ENCODE measurements at regions not wholly inside any gene's neighbourhood (a gene's known extent, or its start where the extent isn't known, plus 50 kb on each side); places are given as distances from the start of the nearest gene placed in this dataset.

GRCh38 chr13:90427322-90428272 lies 919.9 kb upstream of the MIR17HG start:
- POLR2A ChIA-PET (ENCODE audit: unreplicated experiment) = no interaction called here

More at GRCh38 chr13:90427322-90428272, 919.9 kb upstream of the MIR17HG start:
- DNase-seq (no peak), ATAC-seq (ENCODE audit: low read depth) (no peak)
- CTCF ChIA-PET = no interaction called here
- Histone ChIP-seq H3K14ac (replicated peaks; ENCODE audit: low read depth, low read length) (no peak overlapping the region), H4K91ac (ENCODE audit: insufficient read depth, low read depth, low read length) (no peak overlapping the region), H4K20me1 (ENCODE audit: insufficient read depth, low read length) (no peaks in the 10 kb centered on the region), H3K4ac (ENCODE audit: low read depth, low read length) (no peak overlapping the region), H4K8ac (ENCODE audit: low read depth in 2 of 2, low read length in 2 of 2) (no peak overlapping the region), H4K5ac (ENCODE audit: low read depth, low read length) (no peak overlapping the region), H2AK5ac (ENCODE audit: low read depth, low read length) (no peak overlapping the region), H3K23ac (ENCODE audit: low read depth, low read length) (no peak overlapping the region), H2AK9ac (replicated peaks; ENCODE audit: low read depth, low read length, poor library complexity) (no peak overlapping the region), H2BK120ac (ENCODE audit: low read depth, low read length) (no peak overlapping the region), H3K4me1 (ENCODE audit: control insufficient read depth, insufficient read depth, low read length) (no peaks in the 10 kb centered on the region), H3K27me3 (ENCODE audit: control insufficient read depth, insufficient read depth, low read length) (no peaks in the 10 kb centered on the region; the same call in 1 of the 2 replicates), H3K9me3 (ENCODE audit: control insufficient read depth, insufficient read depth, low read length) (no peaks in the 10 kb centered on the region), H3K4me2 (ENCODE audit: low read depth, low read length) (no peak overlapping the region), H3K9ac (ENCODE audit: low read depth, low read length) (no peak overlapping the region), H2BK15ac (ENCODE audit: low read depth, low read length) (no peak overlapping the region), H3K18ac (ENCODE audit: low read depth, low read length) (no peak overlapping the region), H2AFZ (replicated peaks; ENCODE audit: low read length, poor library complexity) (no peak overlapping the region), H2BK20ac (ENCODE audit: low read depth, low read length) (no peak overlapping the region), H2BK5ac (ENCODE audit: low read depth, low read length, poor library complexity, severe bottlenecking) (no peak overlapping the region), H3K9me1 (ENCODE audit: insufficient read depth, low read length) (no peaks in the 10 kb centered on the region), H3K56ac (ENCODE audit: extremely low read depth, insufficient read depth, low read length) (no peak overlapping the region), H3K36me3 (ENCODE audit: control insufficient read depth, insufficient read depth, low read length) (no peaks in the 10 kb centered on the region), H3K4me3 (ENCODE audit: insufficient read depth, low read depth, low read length) (no peak overlapping the region), H3K27ac (ENCODE audit: insufficient read depth, low read length) (no peak overlapping the region), H3K79me1 (ENCODE audit: low read depth in 1 of 2, low read length in 2 of 2) (no peaks in the 10 kb centered on the region)
- BruUV-seq (replicated peaks) = no TSS peak
- dilution Hi-C loops (cut with HindIII; ENCODE audit: low sequenced_read_pairs, unreplicated experiment) (no loop called here), intact Hi-C loops (cut with micrococcal nuclease) (no loop called here), in situ Hi-C loops (cut with MboI; ENCODE audit: low sequenced_read_pairs) (no loop called here)
- 100% methylated on average over 1 of the region's 8 CpGs; no CpG with 5 or more reads in 1 of the 2 experiments for WGBS, 2 experiments (ENCODE audit: extremely low coverage in 2 of 2, insufficient read length in 1 of 2)
- TF ChIP-seq RCOR1 (IDR thresholded peaks at IDR 0.05; ENCODE audit: insufficient replicate concordance, low read length) (no peak), FOS (IDR thresholded peaks at IDR 0.05; ENCODE audit: low read depth, low read length) (no peak), RAD21 (IDR thresholded peaks at IDR 0.05; ENCODE audit: low read length) (no peak), BHLHE40 (IDR thresholded peaks at IDR 0.05; ENCODE audit: low read depth, low read length) (no peak), MAZ (IDR thresholded peaks at IDR 0.05; ENCODE audit: borderline replicate concordance, low read depth, low read length) (no peak), POLR2A (IDR thresholded peaks at IDR 0.05; ENCODE audit: low read depth, low read length) (no peak), NFE2L2 (IDR thresholded peaks at IDR 0.05; ENCODE audit: low read depth, low read length) (no peak), MXI1 (IDR thresholded peaks at IDR 0.05; ENCODE audit: borderline replicate concordance, low read depth, low read length) (no peak), RFX5 (IDR thresholded peaks at IDR 0.05; ENCODE audit: low read depth, low read length) (no peak), USF2 (IDR thresholded peaks at IDR 0.05; ENCODE audit: low read depth, low read length) (no peak)
- TF ChIP-seq, protein P1, sequence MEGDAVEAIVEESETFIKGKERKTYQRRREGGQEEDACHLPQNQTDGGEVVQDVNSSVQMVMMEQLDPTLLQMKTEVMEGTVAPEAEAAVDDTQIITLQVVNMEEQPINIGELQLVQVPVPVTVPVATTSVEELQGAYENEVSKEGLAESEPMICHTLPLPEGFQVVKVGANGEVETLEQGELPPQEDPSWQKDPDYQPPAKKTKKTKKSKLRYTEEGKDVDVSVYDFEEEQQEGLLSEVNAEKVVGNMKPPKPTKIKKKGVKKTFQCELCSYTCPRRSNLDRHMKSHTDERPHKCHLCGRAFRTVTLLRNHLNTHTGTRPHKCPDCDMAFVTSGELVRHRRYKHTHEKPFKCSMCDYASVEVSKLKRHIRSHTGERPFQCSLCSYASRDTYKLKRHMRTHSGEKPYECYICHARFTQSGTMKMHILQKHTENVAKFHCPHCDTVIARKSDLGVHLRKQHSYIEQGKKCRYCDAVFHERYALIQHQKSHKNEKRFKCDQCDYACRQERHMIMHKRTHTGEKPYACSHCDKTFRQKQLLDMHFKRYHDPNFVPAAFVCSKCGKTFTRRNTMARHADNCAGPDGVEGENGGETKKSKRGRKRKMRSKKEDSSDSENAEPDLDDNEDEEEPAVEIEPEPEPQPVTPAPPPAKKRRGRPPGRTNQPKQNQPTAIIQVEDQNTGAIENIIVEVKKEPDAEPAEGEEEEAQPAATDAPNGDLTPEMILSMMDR (conservative IDR thresholded peaks at IDR 0.05; ENCODE audit: low read depth, low read length) = no peak

All from IMR-90 (cell line).